ENCODE measurements at regions not wholly inside any gene's neighbourhood (a gene's known extent, or its start where the extent isn't known, plus 50 kb on each side); places are given as distances from the start of the nearest gene placed in this dataset.

DNA sequence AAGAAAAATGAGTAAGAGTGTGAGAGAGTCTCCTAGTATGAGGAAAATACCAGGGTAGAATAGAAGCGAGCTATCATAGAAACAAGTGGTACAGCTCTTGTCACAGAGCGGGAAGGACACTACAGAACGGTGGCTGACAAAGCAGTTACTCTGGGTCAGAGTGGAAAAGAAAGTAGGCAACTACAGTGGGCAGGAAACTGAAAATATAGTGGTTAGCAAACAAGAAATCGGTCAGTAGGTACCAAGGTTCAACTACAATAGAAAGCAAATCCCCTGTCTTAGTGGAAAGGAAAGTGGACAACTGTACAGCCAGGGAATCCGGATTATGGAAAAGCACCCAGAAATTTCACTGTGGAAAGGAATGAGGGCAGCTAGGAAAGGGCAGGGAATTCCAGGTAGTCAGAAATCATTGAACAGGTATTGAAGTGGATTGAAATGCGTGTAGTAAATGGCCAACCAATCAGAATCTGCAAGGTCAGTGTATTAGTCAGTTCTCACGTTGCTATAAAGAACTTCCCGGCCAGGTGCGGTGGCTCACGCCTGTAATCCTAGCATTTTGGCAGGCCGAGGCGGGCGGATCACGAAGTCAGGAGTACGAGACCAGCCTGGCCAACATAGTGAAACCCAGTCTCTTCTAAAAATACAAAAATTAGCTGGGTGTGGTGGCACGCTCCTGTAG, 219.6 kb upstream of the DIAPH2 start:
- TF ChIP-seq, protein P1, sequence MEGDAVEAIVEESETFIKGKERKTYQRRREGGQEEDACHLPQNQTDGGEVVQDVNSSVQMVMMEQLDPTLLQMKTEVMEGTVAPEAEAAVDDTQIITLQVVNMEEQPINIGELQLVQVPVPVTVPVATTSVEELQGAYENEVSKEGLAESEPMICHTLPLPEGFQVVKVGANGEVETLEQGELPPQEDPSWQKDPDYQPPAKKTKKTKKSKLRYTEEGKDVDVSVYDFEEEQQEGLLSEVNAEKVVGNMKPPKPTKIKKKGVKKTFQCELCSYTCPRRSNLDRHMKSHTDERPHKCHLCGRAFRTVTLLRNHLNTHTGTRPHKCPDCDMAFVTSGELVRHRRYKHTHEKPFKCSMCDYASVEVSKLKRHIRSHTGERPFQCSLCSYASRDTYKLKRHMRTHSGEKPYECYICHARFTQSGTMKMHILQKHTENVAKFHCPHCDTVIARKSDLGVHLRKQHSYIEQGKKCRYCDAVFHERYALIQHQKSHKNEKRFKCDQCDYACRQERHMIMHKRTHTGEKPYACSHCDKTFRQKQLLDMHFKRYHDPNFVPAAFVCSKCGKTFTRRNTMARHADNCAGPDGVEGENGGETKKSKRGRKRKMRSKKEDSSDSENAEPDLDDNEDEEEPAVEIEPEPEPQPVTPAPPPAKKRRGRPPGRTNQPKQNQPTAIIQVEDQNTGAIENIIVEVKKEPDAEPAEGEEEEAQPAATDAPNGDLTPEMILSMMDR (IDR thresholded peaks at IDR 0.05; ENCODE audit: low read length) = no peak
- no peak for TF ChIP-seq EZH2 (optimal IDR thresholded peaks at IDR 0.05; ENCODE audit: low read depth, low read length)
- no peak for TF ChIP-seq EZH2phosphoT487 (IDR thresholded peaks at IDR 0.05; ENCODE audit: low read length)

Measured in MM.1S (cell line).